Nephron progenitor cell (in vitro differentiated cells): ENCODE measurements at regions not wholly inside any gene's neighbourhood (a gene's known extent, or its start where the extent isn't known, plus 50 kb on each side); places are given as distances from the start of the nearest gene placed in this dataset.

Experiments
- DNase-seq: peaks from one replicate; pipeline ENCODE4 v3.0.0; 2021
- H3K27ac Mint-ChIP-seq: 2 replicates; pipeline ENCODE4 v1.8.0; 2021; ENCODE audit warnings: mild to moderate bottlenecking, moderate library complexity, mixed read lengths
- H3K27me3 Mint-ChIP-seq: 2 replicates; pipeline ENCODE4 v1.8.0; 2021; ENCODE audit warnings: mild to moderate bottlenecking, low read depth, mixed read lengths; ENCODE audit not compliant: poor library complexity
- H3K36me3 Mint-ChIP-seq: 2 replicates; pipeline ENCODE4 v1.8.0; 2021; ENCODE audit warnings: low read depth, mixed read lengths
- H3K4me1 Mint-ChIP-seq: 2 replicates; pipeline ENCODE4 v1.8.0; 2021; ENCODE audit warnings: mixed read lengths
- H3K4me3 Mint-ChIP-seq: 2 replicates; pipeline ENCODE4 v1.8.0; 2021; ENCODE audit warnings: mild to moderate bottlenecking, moderate library complexity, mixed read lengths
- H3K9me3 Mint-ChIP-seq: 2 replicates; pipeline ENCODE4 v1.8.0; 2021; ENCODE audit warnings: mild to moderate bottlenecking, moderate library complexity, mixed read lengths
- CTCF ChIP-seq: fragments of 200-600 bp; sonication (generic); IDR thresholded peaks from 2 replicates; pipeline ENCODE4 v1.5.0; 2021; ENCODE audit warnings: antibody characterized with exemption

GRCh38 chr12:82242729-82243128 lies 115.5 kb downstream of the CCDC59 start:
- Mint-ChIP-seq H3K36me3 (no peaks in the 10 kb centered on the region), H3K4me3 (no peak overlapping the region), H3K27me3 (no peaks in the 10 kb centered on the region), H3K4me1 (no peaks in the 10 kb centered on the region), H3K9me3 (peaks cover 3% of the 10 kb centered on the region), H3K27ac (no peak overlapping the region)
- no peak for DNase-seq
- TF ChIP-seq CTCF = no peak

DNA sequence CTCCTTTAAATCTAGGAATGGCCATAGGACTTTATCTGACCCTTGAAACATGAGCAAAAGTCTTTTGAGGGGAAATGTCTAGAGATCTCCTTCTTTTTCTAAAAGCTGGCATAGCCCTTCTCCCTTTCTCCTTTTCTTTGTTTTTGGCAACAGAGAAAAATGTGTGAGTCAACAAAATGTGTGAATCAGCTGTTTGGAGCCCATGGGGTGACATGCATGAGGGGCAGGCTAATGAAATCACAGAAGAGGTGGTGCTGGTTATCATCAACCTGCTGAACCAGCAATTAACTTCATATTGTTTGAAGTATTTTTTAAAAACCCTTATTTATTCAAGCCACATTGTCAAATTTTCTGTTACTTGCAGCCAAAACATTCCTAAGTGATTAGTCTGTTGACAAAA lies 132.3 kb downstream of the CCDC59 start:
- Mint-ChIP-seq H3K27ac (no peak overlapping the region), H3K27me3 (no peaks in the 10 kb centered on the region), H3K4me1 (no peaks in the 10 kb centered on the region), H3K4me3 (no peak overlapping the region), H3K36me3 (no peaks in the 10 kb centered on the region), H3K9me3 (no peaks in the 10 kb centered on the region)
- no peak for TF ChIP-seq CTCF
- DNase-seq = no peak

DNA sequence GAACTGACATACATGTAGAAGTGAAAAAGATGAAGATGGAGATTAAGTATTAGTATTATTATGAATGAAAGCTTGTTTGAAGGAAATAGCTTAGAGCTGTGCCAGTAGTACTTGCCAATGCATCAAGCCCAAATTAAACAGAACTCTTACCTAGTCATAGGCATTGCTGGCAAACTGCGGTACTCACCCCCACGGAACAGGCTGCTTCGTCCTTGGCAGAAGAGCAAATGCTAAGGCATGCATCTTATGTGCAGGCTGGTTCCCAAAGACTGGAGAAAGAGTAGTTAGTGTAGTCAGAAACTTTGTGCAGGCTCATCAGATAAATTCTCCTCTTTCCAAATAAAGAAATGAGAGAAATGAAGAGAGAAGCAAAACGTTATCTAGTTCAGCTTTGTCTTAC lies 134.8 kb downstream of the CCDC59 start:
- Mint-ChIP-seq H3K9me3 (no peaks in the 10 kb centered on the region), H3K36me3 (no peaks in the 10 kb centered on the region), H3K27me3 (no peaks in the 10 kb centered on the region), H3K27ac (no peak overlapping the region), H3K4me1 (no peaks in the 10 kb centered on the region), H3K4me3 (no peak overlapping the region)
- TF ChIP-seq CTCF = no peak
- no peak for DNase-seq

DNA sequence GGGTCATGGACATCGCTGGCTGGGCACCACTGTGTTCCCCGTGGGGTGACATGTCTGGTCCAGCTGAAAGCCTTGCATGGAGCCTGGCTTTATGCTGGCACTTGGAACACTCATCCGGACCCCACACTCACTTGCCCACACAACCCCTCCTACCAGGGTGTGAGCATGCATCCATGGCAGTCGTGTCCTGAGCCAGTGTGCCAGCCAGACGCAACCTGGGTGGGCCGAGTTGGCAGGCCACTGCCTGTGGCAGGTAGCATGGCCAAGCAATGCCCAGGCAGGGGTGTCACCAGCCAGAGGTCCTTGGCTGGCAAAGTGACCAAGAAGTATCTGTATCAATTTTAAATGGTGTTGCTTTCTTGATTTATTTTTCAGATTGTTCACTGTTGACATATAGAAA lies 141.7 kb downstream of the CCDC59 start:
- no peaks in the 10 kb centered on the region for H3K27me3 Mint-ChIP-seq
- DNase-seq = no peak
- peaks cover 11% of the 10 kb centered on the region for H3K9me3 Mint-ChIP-seq
- no peak overlapping the region for H3K4me3 Mint-ChIP-seq
- no peaks in the 10 kb centered on the region for H3K36me3 Mint-ChIP-seq
- no peak overlapping the region for H3K27ac Mint-ChIP-seq
- H3K4me1 Mint-ChIP-seq = no peaks in the 10 kb centered on the region
- TF ChIP-seq CTCF = no peak

DNA sequence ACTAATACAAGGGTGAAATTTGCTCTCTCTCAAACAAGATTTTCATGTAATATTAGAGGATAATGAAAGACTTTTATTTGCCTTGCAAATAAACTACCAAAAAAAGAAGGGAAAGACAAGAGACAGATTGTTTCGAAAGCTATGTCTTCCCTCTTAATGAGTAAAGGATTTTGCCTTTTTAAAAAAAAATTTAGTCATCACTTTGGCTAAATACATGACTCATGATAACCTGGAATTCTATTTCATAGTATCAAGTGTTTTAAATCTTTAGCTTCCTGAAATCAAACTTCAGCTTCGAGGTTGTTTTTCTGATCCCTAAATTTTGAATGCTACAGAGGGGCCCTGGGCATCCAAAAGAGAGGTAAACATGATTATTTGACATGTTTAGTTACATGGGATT lies 144.4 kb downstream of the CCDC59 start:
- Mint-ChIP-seq H3K4me3 (no peak overlapping the region), H3K36me3 (no peaks in the 10 kb centered on the region), H3K27me3 (peaks cover 4% of the 10 kb centered on the region), H3K27ac (no peak overlapping the region), H3K9me3 (peaks cover 26% of the 10 kb centered on the region), H3K4me1 (no peaks in the 10 kb centered on the region)
- DNase-seq = no peak
- no peak for TF ChIP-seq CTCF

DNA sequence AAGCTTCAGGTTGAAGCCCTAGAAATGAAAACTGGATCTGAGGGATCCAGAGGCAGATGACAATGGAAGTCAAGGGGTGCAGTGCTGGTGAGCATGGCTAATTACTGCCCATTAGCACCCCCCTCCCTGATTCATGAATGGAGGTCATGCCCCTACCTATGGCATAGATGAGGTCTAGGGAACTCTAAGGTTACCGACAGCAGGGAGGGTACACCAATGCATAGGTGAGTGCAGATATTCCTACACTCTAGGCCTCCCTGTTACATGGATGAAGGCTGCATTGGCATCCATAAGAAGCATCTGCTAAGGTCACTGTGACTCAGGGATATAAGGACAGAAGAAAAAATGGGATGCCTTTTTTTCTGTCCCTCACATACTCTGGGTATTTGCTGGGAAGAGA lies 147.3 kb downstream of the CCDC59 start:
- no peaks in the 10 kb centered on the region for H3K36me3 Mint-ChIP-seq
- H3K27ac Mint-ChIP-seq = no peak overlapping the region
- H3K9me3 Mint-ChIP-seq = peaks cover 39% of the 10 kb centered on the region
- DNase-seq = no peak
- TF ChIP-seq CTCF = no peak
- no peak overlapping the region for H3K4me3 Mint-ChIP-seq
- H3K27me3 Mint-ChIP-seq = peaks cover 8% of the 10 kb centered on the region
- no peaks in the 10 kb centered on the region for H3K4me1 Mint-ChIP-seq
